WTC11 (cell line): ENCODE measurements at regions not wholly inside any gene's neighbourhood (a gene's known extent, or its start where the extent isn't known, plus 50 kb on each side); places are given as distances from the start of the nearest gene placed in this dataset.

Source experiments
- ATAC-seq: fragments of 200-7000 bp; cut with Tn5 transposase; 2 replicates; pipeline ENCODE4 v1.10.0; 2021; ENCODE audit warnings: mild to moderate bottlenecking, moderate library complexity
- CTCF ChIA-PET: fragments of 300-600 bp; sonication (Branson Sonifier 250); formaldehyde crosslinking; loops from one replicate; lab custom pipeline; 2021; ENCODE audit warnings: antibody characterized with exemption; lab: Charles Lee
- POLR2A ChIA-PET: fragments of 350-600 bp; sonication (Branson Sonifier 250); formaldehyde crosslinking; loops from one replicate; lab custom pipeline; 2021; ENCODE audit warnings: antibody characterized with exemption; lab: Charles Lee
- DNase-seq: peaks from one replicate; pipeline ENCODE4 v3.0.0; 2021; ENCODE audit warnings: low spot score
- H3K27ac Mint-ChIP-seq: 2 replicates; pipeline ENCODE4 v1.8.0; 2021; ENCODE audit warnings: mixed read lengths
- H3K27me3 Mint-ChIP-seq: 2 replicates; pipeline ENCODE4 v1.8.0; 2021; ENCODE audit warnings: low read depth, mild to moderate bottlenecking, moderate library complexity, mixed read lengths
- H3K36me3 Mint-ChIP-seq: 2 replicates; pipeline ENCODE4 v1.8.0; 2021; ENCODE audit warnings: mixed read lengths
- H3K4me1 Mint-ChIP-seq: 2 replicates; pipeline ENCODE4 v1.8.0; 2022; ENCODE audit warnings: mixed read lengths
- H3K4me3 Mint-ChIP-seq: 2 replicates; pipeline ENCODE4 v1.8.0; 2021; ENCODE audit warnings: mild to moderate bottlenecking, moderate library complexity, mixed read lengths
- H3K9me3 Mint-ChIP-seq: 2 replicates; pipeline ENCODE4 v1.8.0; 2021; ENCODE audit warnings: mixed read lengths
- AR ChIP-seq: fragments of 250-450 bp; sonication (Bioruptor Pico); IDR thresholded peaks from 2 replicates; pipeline ENCODE4 v1.9.0; 2021; ENCODE audit warnings: mild to moderate bottlenecking
- ARID4B ChIP-seq: sonication (generic); formaldehyde crosslinking; IDR thresholded peaks from 2 replicates; pipeline ENCODE4 v1.8.0; 2023; ENCODE audit warnings: missing genetic modification reagents, mild to moderate bottlenecking, borderline replicate concordance
- ATF6 ChIP-seq: sonication (generic); formaldehyde crosslinking; IDR thresholded peaks from 2 replicates; pipeline ENCODE4 v1.8.1; 2023; ENCODE audit warnings: mild to moderate bottlenecking, missing genetic modification reagents
- CBFB ChIP-seq: sonication (generic); formaldehyde crosslinking; IDR thresholded peaks from 2 replicates; pipeline ENCODE4 v1.8.1; 2022; ENCODE audit warnings: mild to moderate bottlenecking, low read depth, missing genetic modification reagents
- FOXP4 ChIP-seq: sonication (generic); formaldehyde crosslinking; IDR thresholded peaks from 2 replicates; pipeline ENCODE4 v1.8.0; 2022; ENCODE audit warnings: mild to moderate bottlenecking, missing genetic modification reagents
- MYBL2 ChIP-seq: sonication (generic); formaldehyde crosslinking; IDR thresholded peaks from 2 replicates; pipeline ENCODE4 v1.8.1; 2023; ENCODE audit warnings: mild to moderate bottlenecking, moderate library complexity, missing genetic modification reagents
- NR1H2 ChIP-seq: sonication (generic); formaldehyde crosslinking; IDR thresholded peaks from 2 replicates; pipeline ENCODE4 v1.9.0; 2021; ENCODE audit warnings: mild to moderate bottlenecking, moderate library complexity, missing genetic modification reagents
- NR2C2 ChIP-seq: sonication (generic); formaldehyde crosslinking; IDR thresholded peaks from 2 replicates; pipeline ENCODE4 v1.8.0; 2022; ENCODE audit warnings: mild to moderate bottlenecking, missing genetic modification reagents
- RORB ChIP-seq: fragments of 250-450 bp; sonication (Bioruptor Pico); IDR thresholded peaks from 2 replicates; pipeline ENCODE4 v1.9.0; 2021; ENCODE audit warnings: mild to moderate bottlenecking
- SMAD4 ChIP-seq: sonication (generic); formaldehyde crosslinking; IDR thresholded peaks from 2 replicates; pipeline ENCODE4 v1.8.0; 2022; ENCODE audit warnings: mild to moderate bottlenecking, missing genetic modification reagents
- ZBTB21 ChIP-seq: sonication (generic); formaldehyde crosslinking; IDR thresholded peaks from 2 replicates; pipeline ENCODE4 v1.8.1; 2023; ENCODE audit warnings: mild to moderate bottlenecking, missing genetic modification reagents, borderline replicate concordance
- ZNF138 ChIP-seq: sonication (generic); formaldehyde crosslinking; conservative IDR thresholded peaks from 2 replicates; pipeline ENCODE4 v1.8.1; 2022; ENCODE audit warnings: mild to moderate bottlenecking, moderate library complexity, missing genetic modification reagents

GRCh38 chr5:104363567-104363966 is 801.0 kb upstream of the NUDT12 start:
- no peaks in the 10 kb centered on the region for H3K36me3 Mint-ChIP-seq
- no peak overlapping the region for H3K27ac Mint-ChIP-seq
- no peaks in the 10 kb centered on the region for H3K27me3 Mint-ChIP-seq
- H3K4me3 Mint-ChIP-seq = no peak overlapping the region
- H3K9me3 Mint-ChIP-seq = peaks cover 20% of the 10 kb centered on the region
- ChIA-PET CTCF (no interaction called here), POLR2A (no interaction called here)
- no peaks in the 10 kb centered on the region for H3K4me1 Mint-ChIP-seq
- no peak for ATAC-seq
- no peak for DNase-seq
- TF ChIP-seq AR (CRISPR knock-in tag) (no peak), ARID4B (CRISPR knock-in tag) (no peak), NR1H2 (CRISPR knock-in tag) (no peak)

- ChIA-PET POLR2A (interaction anchor here (0.7 kb wide), 1 partner anchor 21 kb away, joined by 3 read pairs; no protein-coding TSS in a partner anchor), CTCF (interaction anchor here (1.6 kb wide), 1 partner anchor 15 kb away, joined by 5 read pairs; no protein-coding TSS in a partner anchor)
- H3K4me1 Mint-ChIP-seq = no peaks in the 10 kb centered on the region
- H3K27ac Mint-ChIP-seq = no peak overlapping the region
- no peaks in the 10 kb centered on the region for H3K36me3 Mint-ChIP-seq
- H3K4me3 Mint-ChIP-seq = no peak overlapping the region
- TF ChIP-seq CBFB (CRISPR knock-in tag) = no peak
- no peak for TF ChIP-seq SMAD4
- no peak for TF ChIP-seq RORB (CRISPR knock-in tag)
- TF ChIP-seq ATF6 (CRISPR knock-in tag) = no peak
- TF ChIP-seq NR2C2 (CRISPR knock-in tag) = no peak
- no peak for TF ChIP-seq FOXP4 (CRISPR knock-in tag)
- TF ChIP-seq ZBTB21 (CRISPR knock-in tag) = no peak
- no peak for TF ChIP-seq ZNF138
- TF ChIP-seq MYBL2 (CRISPR knock-in tag) = no peak
- H3K27me3 Mint-ChIP-seq = no peaks in the 10 kb centered on the region
- no peak for ATAC-seq
- DNase-seq = no peak
- H3K9me3 Mint-ChIP-seq = peaks cover 5% of the 10 kb centered on the region
These were observed 799.3 kb upstream of the NUDT12 start for GRCh38 chr5:104361932-104362331.
